Activated T-cell treated with anti-CD3 and anti-CD28 coated beads for 24 hours (primary cell): ENCODE measurements at regions not wholly inside any gene's neighbourhood (a gene's known extent, or its start where the extent isn't known, plus 50 kb on each side); places are given as distances from the start of the nearest gene placed in this dataset.
"Not testable (repeated sequence)": the region's sequence is repeated elsewhere in the genome, so short reads cannot be mapped to it uniquely, and the experiment has no call there.

Experiments
- DNase-seq: peaks from one replicate; pipeline ENCODE4 v3.0.0-alpha.2; 2020; ENCODE audit warnings: low read depth

GRCh38 chr2:239600001-239600593, 199.3 kb upstream of the HDAC4 start:
- DNase-seq: no peak

- DNase-seq: no peak
These were observed 198.5 kb upstream of the HDAC4 start for GRCh38 chr2:239599299-239599698.

GRCh38 chr2:239598732-239599090, 197.9 kb upstream of the HDAC4 start:
- no peak for DNase-seq

- DNase-seq: no peak
These were observed 197.4 kb upstream of the HDAC4 start for GRCh38 chr2:239598011-239598731.

GRCh38 chr2:239597216-239597615, 196.4 kb upstream of the HDAC4 start:
- DNase-seq: no peak

GRCh38 chr2:239596792-239597191, 196.0 kb upstream of the HDAC4 start:
- no peak for DNase-seq

- DNase-seq: no peak
These were observed 195.4 kb upstream of the HDAC4 start for GRCh38 chr2:239596253-239596652.

- DNase-seq: no peak
These were observed 194.9 kb upstream of the HDAC4 start for GRCh38 chr2:239595726-239596125.

GRCh38 chr2:239594772-239595608, 194.2 kb upstream of the HDAC4 start:
- no peak for DNase-seq

- no peak for DNase-seq
These were observed 193.4 kb upstream of the HDAC4 start for GRCh38 chr2:239594019-239594771.

GRCh38 chr2:239593455-239593854, 192.6 kb upstream of the HDAC4 start:
- no peak for DNase-seq

GRCh38 chr2:239592629-239593290, 191.9 kb upstream of the HDAC4 start:
- not testable (repeated sequence) for DNase-seq

- DNase-seq: no peak
These were observed 190.4 kb upstream of the HDAC4 start for GRCh38 chr2:239590995-239591915.

GRCh38 chr2:239590276-239590675, 189.5 kb upstream of the HDAC4 start:
- no peak for DNase-seq

GRCh38 chr2:239589833-239590232, 189.0 kb upstream of the HDAC4 start:
- DNase-seq: no peak

- DNase-seq: no peak
These were observed 188.5 kb upstream of the HDAC4 start for GRCh38 chr2:239589270-239589825.

GRCh38 chr2:239588451-239589269, 187.8 kb upstream of the HDAC4 start:
- no peak for DNase-seq

GRCh38 chr2:239587841-239588240, 187.0 kb upstream of the HDAC4 start:
- DNase-seq: no peak

GRCh38 chr2:239587311-239587731, 186.5 kb upstream of the HDAC4 start:
- DNase-seq: no peak
